ENCODE measurements at regions not wholly inside any gene's neighbourhood (a gene's known extent, or its start where the extent isn't known, plus 50 kb on each side); places are given as distances from the start of the nearest gene placed in this dataset.

- DNase-seq (ENCODE audit: low read depth), result no peak
Measured at GRCh38 chr11:110023711-110024110, 69.5 kb upstream of the ZC3H12C start.

GRCh38 chr11:110026858-110027626 lies 66.2 kb upstream of the ZC3H12C start:
- no peak for DNase-seq (ENCODE audit: low read depth)

- no peak for DNase-seq (ENCODE audit: low read depth)
Measured at GRCh38 chr11:110027627-110028371, 65.4 kb upstream of the ZC3H12C start.

- no peak for DNase-seq (ENCODE audit: low read depth)
Measured at GRCh38 chr11:110028921-110029320, 64.3 kb upstream of the ZC3H12C start.

GRCh38 chr11:110029714-110030113 lies 63.5 kb upstream of the ZC3H12C start:
- DNase-seq (ENCODE audit: low read depth), result no peak

- no peak for DNase-seq (ENCODE audit: low read depth)
Measured at GRCh38 chr11:110031171-110031570, 62.0 kb upstream of the ZC3H12C start.

- no peak for DNase-seq (ENCODE audit: low read depth)
Measured at GRCh38 chr11:110032259-110032658, 60.9 kb upstream of the ZC3H12C start.

- DNase-seq (ENCODE audit: low read depth), result no peak
Measured at GRCh38 chr11:110032957-110033570, 60.1 kb upstream of the ZC3H12C start.

- DNase-seq (ENCODE audit: low read depth), result no peak
Measured at GRCh38 chr11:110034806-110035205, 58.4 kb upstream of the ZC3H12C start.

- DNase-seq (ENCODE audit: low read depth), result no peak
Measured at GRCh38 chr11:110035357-110035756, 57.8 kb upstream of the ZC3H12C start.

- DNase-seq (ENCODE audit: low read depth), result no peak
Measured at GRCh38 chr11:110038201-110038600, 55.0 kb upstream of the ZC3H12C start.
